SU-DHL-6 (cell line): ENCODE measurements at regions not wholly inside any gene's neighbourhood (a gene's known extent, or its start where the extent isn't known, plus 50 kb on each side); places are given as distances from the start of the nearest gene placed in this dataset.

Experiments
- H2AFZ ChIP-seq: fragments of 200-600 bp; sonication (generic); 2 replicates; pipeline ENCODE4 v1.6.1; 2014; ENCODE audit warnings: low read depth, mild to moderate bottlenecking, moderate library complexity, mixed read lengths, antibody characterized with exemption, low read length; ENCODE audit not compliant: severe bottlenecking
- H3F3A ChIP-seq: fragments of 200-600 bp; shearing (Covaris generic); 2 replicates; pipeline ENCODE4 v1.6.0; 2016; ENCODE audit warnings: antibody characterized with exemption, mild to moderate bottlenecking; ENCODE audit not compliant: insufficient read depth
- H3K27ac ChIP-seq: fragments of 200-600 bp; sonication (generic); 2 replicates; pipeline ENCODE4 v1.5.1; 2016; ENCODE audit warnings: low read depth, mild to moderate bottlenecking, low read length, moderate library complexity, mixed read lengths
- H3K27me3 ChIP-seq: fragments of 200-600 bp; sonication (generic), shearing (Covaris generic); 2 replicates; pipeline ENCODE4 v1.6.0; 2014; ENCODE audit warnings: mild to moderate bottlenecking, low read length
- H3K36me3 ChIP-seq: fragments of 200-600 bp; sonication (generic); 2 replicates; pipeline ENCODE4 v1.6.1; 2014; ENCODE audit warnings: mild to moderate bottlenecking, low read length, mixed read lengths
- H3K4me2 ChIP-seq: fragments of 300-600, 200-600 bp; shearing (Covaris generic), sonication (generic); 2 replicates; pipeline ENCODE4 v1.6.0; 2014; ENCODE audit warnings: low read length, low read depth, mild to moderate bottlenecking; ENCODE audit not compliant: poor library complexity, severe bottlenecking
- H3K4me3 ChIP-seq: fragments of 200-600 bp; sonication (generic); 2 replicates; pipeline ENCODE4 v1.5.1; 2014; ENCODE audit warnings: antibody characterized with exemption, low read length, mild to moderate bottlenecking, mixed read lengths; ENCODE audit not compliant: insufficient read depth, poor library complexity, severe bottlenecking
- H3K79me2 ChIP-seq: fragments of 200-600 bp; sonication (generic); 2 replicates; pipeline ENCODE4 v1.6.1; 2014; ENCODE audit warnings: mild to moderate bottlenecking, low read length, moderate library complexity; ENCODE audit not compliant: insufficient read depth
- H3K9ac ChIP-seq: fragments of 200-600 bp; sonication (generic); 2 replicates; pipeline ENCODE4 v1.7.0; 2014; ENCODE audit warnings: mild to moderate bottlenecking, low read length
- H3K9me2 ChIP-seq: fragments of 200-600 bp; sonication (generic); replicated peaks from 2 replicates; pipeline ENCODE4 v1.6.1; 2014; ENCODE audit warnings: low read length; ENCODE audit not compliant: insufficient read depth
- H3K9me3 ChIP-seq: fragments of 200-600 bp; sonication (generic); 2 replicates; pipeline ENCODE4 v1.6.1; 2014; ENCODE audit warnings: low read length, mixed read lengths; ENCODE audit not compliant: insufficient read depth
- H4K20me1 ChIP-seq: fragments of 200-600 bp; sonication (generic); 2 replicates; pipeline ENCODE4 v1.6.1; 2014; ENCODE audit warnings: low read depth, mild to moderate bottlenecking, antibody characterized with exemption, low read length, moderate library complexity, mixed read lengths
- CTCF ChIP-seq: fragments of 200-600 bp; sonication (generic); IDR thresholded peaks from one replicate; pipeline ENCODE4 v1.5.1; 2017; ENCODE audit warnings: antibody characterized with exemption, mild to moderate bottlenecking, low read length, moderate library complexity; ENCODE audit not compliant: insufficient read depth, poor library complexity, severe bottlenecking
- EZH2phosphoT487 ChIP-seq: fragments of 200-600 bp; sonication (generic), shearing (Covaris generic); conservative IDR thresholded peaks from 2 replicates; pipeline ENCODE4 v1.6.1; 2018; ENCODE audit warnings: mild to moderate bottlenecking, antibody characterized with exemption, low read length, moderate library complexity, mixed read lengths

- H3K27me3 ChIP-seq: no peaks in the 10 kb centered on the region
- H4K20me1 ChIP-seq: no peaks in the 10 kb centered on the region
- no peaks in the 10 kb centered on the region for H3K9me2 ChIP-seq
- TF ChIP-seq EZH2phosphoT487: no peak
- no peak overlapping the region for H3K4me2 ChIP-seq
- no peaks in the 10 kb centered on the region for H3K9me3 ChIP-seq
- no peak overlapping the region for H3K27ac ChIP-seq
- no peaks in the 10 kb centered on the region for H3K79me2 ChIP-seq
- no peaks in the 10 kb centered on the region for H3F3A ChIP-seq
- no peak overlapping the region for H2AFZ ChIP-seq
- no peak overlapping the region for H3K9ac ChIP-seq
- no peak overlapping the region for H3K4me3 ChIP-seq
- H3K36me3 ChIP-seq: no peaks in the 10 kb centered on the region
These were observed 689.5 kb upstream of the EYS start for GRCh38 chr6:66396549-66396948.

- no peaks in the 10 kb centered on the region for H3K79me2 ChIP-seq
- no peaks in the 10 kb centered on the region for H3F3A ChIP-seq
- no peak overlapping the region for H2AFZ ChIP-seq
- no peak overlapping the region for H3K4me3 ChIP-seq
- H3K9ac ChIP-seq: no peak overlapping the region
- no peaks in the 10 kb centered on the region for H3K27me3 ChIP-seq
- H3K27ac ChIP-seq: no peak overlapping the region
- no peak overlapping the region for H3K4me2 ChIP-seq
- no peak for TF ChIP-seq CTCF
- TF ChIP-seq EZH2phosphoT487: no peak
- no peaks in the 10 kb centered on the region for H3K36me3 ChIP-seq
- H3K9me3 ChIP-seq: no peaks in the 10 kb centered on the region
- no peaks in the 10 kb centered on the region for H3K9me2 ChIP-seq
- no peaks in the 10 kb centered on the region for H4K20me1 ChIP-seq
These were observed 689.1 kb upstream of the EYS start for GRCh38 chr6:66396145-66396544.

GRCh38 chr6:66390393-66390792, 683.4 kb upstream of the EYS start:
- H3K79me2 ChIP-seq: no peaks in the 10 kb centered on the region
- no peaks in the 10 kb centered on the region; the same call in 1 of the 2 replicates for H3K36me3 ChIP-seq
- H2AFZ ChIP-seq: no peak overlapping the region
- no peaks in the 10 kb centered on the region for H4K20me1 ChIP-seq
- H3K9me2 ChIP-seq: no peaks in the 10 kb centered on the region
- no peak overlapping the region for H3K27ac ChIP-seq
- TF ChIP-seq CTCF (no peak), EZH2phosphoT487 (no peak)
- H3F3A ChIP-seq: no peaks in the 10 kb centered on the region
- no peaks in the 10 kb centered on the region for H3K9me3 ChIP-seq
- H3K9ac ChIP-seq: no peak overlapping the region
- H3K4me3 ChIP-seq: no peak overlapping the region
- no peaks in the 10 kb centered on the region for H3K27me3 ChIP-seq
- no peak overlapping the region for H3K4me2 ChIP-seq

- no peak overlapping the region for H3K4me2 ChIP-seq
- H3K9ac ChIP-seq: no peak overlapping the region
- H3K27ac ChIP-seq: no peak overlapping the region
- H2AFZ ChIP-seq: no peak overlapping the region
- no peak for TF ChIP-seq CTCF
- no peaks in the 10 kb centered on the region for H3K9me3 ChIP-seq
- no peaks in the 10 kb centered on the region for H4K20me1 ChIP-seq
- H3K79me2 ChIP-seq: no peaks in the 10 kb centered on the region
- H3K9me2 ChIP-seq: no peaks in the 10 kb centered on the region
- H3K4me3 ChIP-seq: no peak overlapping the region
- no peaks in the 10 kb centered on the region for H3K36me3 ChIP-seq
- H3F3A ChIP-seq: no peaks in the 10 kb centered on the region
- no peaks in the 10 kb centered on the region for H3K27me3 ChIP-seq
These were observed 669.0 kb upstream of the EYS start for GRCh38 chr6:66376001-66376400.
